Thyroid gland (tissue), 4 donors: ENCODE measurements at regions not wholly inside any gene's neighbourhood (a gene's known extent, or its start where the extent isn't known, plus 50 kb on each side); places are given as distances from the start of the nearest gene placed in this dataset.

ENCODE experiments used
- DNase-seq, 2 donors: peaks; one replicate each; pipeline ENCODE4 v3.0.0-alpha.2; 2019
- H3K27ac ChIP-seq, 3 donors: fragments of 200-600 bp; sonication (generic); 1 replicate in 2 of 3; 2 replicates in 1 of 3; pipeline ENCODE4 v1.5.1; 2016 to 2019; ENCODE audit warnings: mild to moderate bottlenecking in 1 of 3, moderate library complexity in 1 of 3
- H3K27me3 ChIP-seq: fragments of 200-600 bp; sonication (generic); one replicate; pipeline ENCODE4 v1.5.1; 2019
- H3K36me3 ChIP-seq, 2 donors: fragments of 200-600 bp; sonication (generic); one replicate each; pipeline ENCODE4 v1.5.1; 2016 to 2019
- H3K4me1 ChIP-seq, 2 donors: fragments of 200-600 bp; sonication (generic); one replicate each; pipeline ENCODE4 v1.5.1; 2017 to 2019
- H3K4me3 ChIP-seq, 3 donors: fragments of 200-600 bp; sonication (generic); replicated peaks in 1 of 3; 1 replicate in 2 of 3; 2 replicates in 1 of 3; pipeline ENCODE4 v1.5.1; 2016; ENCODE audit warnings: mild to moderate bottlenecking in 1 of 3
- H3K9me3 ChIP-seq: fragments of 200-600 bp; sonication (generic); one replicate; pipeline ENCODE4 v1.5.1; 2017
- CTCF ChIP-seq, 6 experiments: fragments of 200-600 bp in 3 of 6; fragments of 450-650 bp in 3 of 6; sonication (generic) in 3 of 6; IDR thresholded peaks; one replicate each; pipeline ENCODE4 v1.5.1; 2016 to 2019; ENCODE audit warnings: antibody characterized with exemption in 6 of 6, mild to moderate bottlenecking in 2 of 6, inconsistent platforms in 1 of 6, moderate library complexity in 1 of 6
- POLR2A ChIP-seq, 2 donors: fragments of 450-650 bp; IDR thresholded peaks; one replicate each; pipeline ENCODE4 v1.6.1; 2017; ENCODE audit warnings: antibody characterized with exemption in 2 of 2, mild to moderate bottlenecking in 2 of 2, moderate library complexity in 1 of 2
- WGBS, 2 donors: methylation state at CpG; one replicate each; pipeline ENCODE4 v1.1.5; 2017; 5-methylcytosine and 5-hydroxymethylcytosine counted together
- intact Hi-C: fragments of 100-400 bp; cut with DNase I; formaldehyde crosslinking; loops from one replicate; pipeline ENCODE4 v1.15.1; 2023

GRCh38 chr14:32259368-32260013 lies 56.4 kb upstream of the RNU6-8 start:
- intact Hi-C loops = loop anchor here (10.0 kb wide), 3 partner anchors 55 to 325 kb away; partner anchors contain the start of genes RNU6-7 and RNU6-8
- H3K27ac ChIP-seq = no peak overlapping the region
- no peaks in the 10 kb centered on the region for H3K27me3 ChIP-seq
- TF ChIP-seq CTCF (IDR thresholded peaks at IDR 0.05) (no peak), POLR2A (IDR thresholded peaks at IDR 0.05) (no peak)
- no peaks in the 10 kb centered on the region for H3K36me3 ChIP-seq
- H3K4me3 ChIP-seq = no peak overlapping the region
- H3K9me3 ChIP-seq = no peaks in the 10 kb centered on the region
- peaks cover 10 to 21% of the 10 kb centered on the region in 2 donors for H3K4me1 ChIP-seq
- DNase-seq = no peak

- Histone ChIP-seq H3K27me3 (no peaks in the 10 kb centered on the region), H3K36me3 (no peaks in the 10 kb centered on the region), H3K27ac (no peak overlapping the region), H3K4me3 (no peak overlapping the region), H3K4me1 (peaks cover 0 to 9% of the 10 kb centered on the region in 2 donors), H3K9me3 (no peaks in the 10 kb centered on the region)
- WGBS, 2 donors = 94% methylated on average over 1 of the region's 1 CpG
- TF ChIP-seq POLR2A (IDR thresholded peaks at IDR 0.05) = no peak
- no peak for TF ChIP-seq CTCF (IDR thresholded peaks at IDR 0.05)
- intact Hi-C loops = no loop called here
- DNase-seq = no peak
Observed at GRCh38 chr14:32263939-32264567, 61.0 kb upstream of the RNU6-8 start.

GRCh38 chr14:32265584-32265983 lies 62.5 kb upstream of the RNU6-8 start:
- no peaks in the 10 kb centered on the region for H3K27me3 ChIP-seq
- TF ChIP-seq POLR2A (IDR thresholded peaks at IDR 0.05) (no peak), CTCF (IDR thresholded peaks at IDR 0.05) (no peak)
- 91 to 92% methylated on average over 2 of the region's 2 CpGs for WGBS, 2 donors

GRCh38 chr14:32277998-32278397 lies 51.1 kb upstream of the AKAP6 start:
- no peak overlapping the region for H3K27ac ChIP-seq
- no peak overlapping the region for H3K4me3 ChIP-seq
- no peaks in the 10 kb centered on the region for H3K9me3 ChIP-seq
- TF ChIP-seq CTCF (IDR thresholded peaks at IDR 0.05) (no peak), POLR2A (IDR thresholded peaks at IDR 0.05) (no peak)
- intact Hi-C loops = no loop called here
- no peaks in the 10 kb centered on the region for H3K27me3 ChIP-seq
- peaks cover 0 to 4% of the 10 kb centered on the region in 2 donors for H3K4me1 ChIP-seq
- WGBS, 2 donors = 65 to 70% methylated on average over 3 of the region's 3 CpGs
- no peak for DNase-seq
- no peaks in the 10 kb centered on the region for H3K36me3 ChIP-seq

More at GRCh38 chr14:32265584-32265983, 62.5 kb upstream of the RNU6-8 start:
- Histone ChIP-seq H3K27ac (no peak overlapping the region), H3K4me1 (no peaks in the 10 kb centered on the region), H3K9me3 (no peaks in the 10 kb centered on the region), H3K4me3 (no peak overlapping the region), H3K36me3 (no peaks in the 10 kb centered on the region)
- DNase-seq = no peak
- intact Hi-C loops = no loop called here
